Endothelial cell (in vitro differentiated cells): ENCODE measurements at regions not wholly inside any gene's neighbourhood (a gene's known extent, or its start where the extent isn't known, plus 50 kb on each side); places are given as distances from the start of the nearest gene placed in this dataset.

Source experiments
- DNase-seq: peaks from one replicate; pipeline ENCODE4 v3.0.0; 2021; ENCODE audit warnings: low spot score
- H3K27ac Mint-ChIP-seq: one replicate; pipeline ENCODE4 v1.8.0; 2021; ENCODE audit warnings: mixed read lengths, inconsistent platforms; ENCODE audit not compliant: unreplicated experiment
- H3K27me3 Mint-ChIP-seq: one replicate; pipeline ENCODE4 v1.8.0; 2021; ENCODE audit warnings: mild to moderate bottlenecking, moderate library complexity, mixed read lengths, inconsistent platforms; ENCODE audit not compliant: unreplicated experiment
- H3K36me3 Mint-ChIP-seq: one replicate; pipeline ENCODE4 v1.8.0; 2021; ENCODE audit warnings: mild to moderate bottlenecking, low read depth, mixed read lengths, inconsistent platforms; ENCODE audit not compliant: unreplicated experiment
- H3K4me1 Mint-ChIP-seq: one replicate; pipeline ENCODE4 v1.8.0; 2021; ENCODE audit warnings: mild to moderate bottlenecking, mixed read lengths, inconsistent platforms; ENCODE audit not compliant: unreplicated experiment
- H3K4me3 Mint-ChIP-seq: one replicate; pipeline ENCODE4 v1.8.0; 2021; ENCODE audit warnings: mild to moderate bottlenecking, mixed read lengths, inconsistent platforms; ENCODE audit not compliant: unreplicated experiment
- H3K9me3 Mint-ChIP-seq: one replicate; pipeline ENCODE4 v1.8.0; 2021; ENCODE audit warnings: mixed read lengths, inconsistent platforms; ENCODE audit not compliant: unreplicated experiment
- CTCF ChIP-seq: fragments of 200-600 bp; sonication (generic); IDR thresholded peaks from one replicate; pipeline ENCODE4 v1.5.0; 2021; ENCODE audit warnings: antibody characterized with exemption; ENCODE audit not compliant: unreplicated experiment

GRCh38 chr17:79504181-79504605 is 106.7 kb downstream of the RBFOX3 start:
- TF ChIP-seq CTCF: no peak
- Mint-ChIP-seq H3K4me1 (peaks cover 15% of the 10 kb centered on the region), H3K4me3 (no peak overlapping the region), H3K9me3 (no peaks in the 10 kb centered on the region), H3K27ac (no peak overlapping the region), H3K36me3 (peaks cover 13% of the 10 kb centered on the region), H3K27me3 (peaks cover 7% of the 10 kb centered on the region)
- DNase-seq: no peak

GRCh38 chr17:79503126-79503839 is 107.6 kb downstream of the RBFOX3 start:
- Mint-ChIP-seq H3K27ac (no peak overlapping the region), H3K27me3 (peaks cover 7% of the 10 kb centered on the region), H3K36me3 (peaks cover 13% of the 10 kb centered on the region), H3K4me3 (no peak overlapping the region), H3K9me3 (no peaks in the 10 kb centered on the region), H3K4me1 (peaks cover 15% of the 10 kb centered on the region)
- no peak for TF ChIP-seq CTCF
- DNase-seq: no peak

- no peak for TF ChIP-seq CTCF
- no peak overlapping the region for H3K4me3 Mint-ChIP-seq
- H3K36me3 Mint-ChIP-seq: peaks cover 13% of the 10 kb centered on the region
- H3K27me3 Mint-ChIP-seq: peaks cover 7% of the 10 kb centered on the region
- H3K9me3 Mint-ChIP-seq: no peaks in the 10 kb centered on the region
- peaks cover 15% of the 10 kb centered on the region for H3K4me1 Mint-ChIP-seq
- H3K27ac Mint-ChIP-seq: no peak overlapping the region
- no peak for DNase-seq
These were observed 108.9 kb downstream of the RBFOX3 start for GRCh38 chr17:79501910-79502309.

GRCh38 chr17:79500745-79501618 is 109.9 kb downstream of the RBFOX3 start:
- H3K27me3 Mint-ChIP-seq: peaks cover 7% of the 10 kb centered on the region
- peaks cover 12% of the 10 kb centered on the region for H3K36me3 Mint-ChIP-seq
- H3K9me3 Mint-ChIP-seq: no peaks in the 10 kb centered on the region
- H3K4me3 Mint-ChIP-seq: no peak overlapping the region
- TF ChIP-seq CTCF: no peak
- no peak for DNase-seq
- H3K27ac Mint-ChIP-seq: peak overlapping the region; percentile 67
- H3K4me1 Mint-ChIP-seq: peaks cover 18% of the 10 kb centered on the region

- peaks cover 18% of the 10 kb centered on the region for H3K4me1 Mint-ChIP-seq
- peak overlapping the region; percentile 3 for H3K27ac Mint-ChIP-seq
- no peaks in the 10 kb centered on the region for H3K36me3 Mint-ChIP-seq
- no peak for TF ChIP-seq CTCF
- DNase-seq: no peak
- H3K4me3 Mint-ChIP-seq: no peak overlapping the region
- no peaks in the 10 kb centered on the region for H3K9me3 Mint-ChIP-seq
- peaks cover 5% of the 10 kb centered on the region for H3K27me3 Mint-ChIP-seq
These were observed 112.0 kb downstream of the RBFOX3 start for GRCh38 chr17:79498854-79499253.
